GM21786 (cell line): ENCODE measurements at regions not wholly inside any gene's neighbourhood (a gene's known extent, or its start where the extent isn't known, plus 50 kb on each side); places are given as distances from the start of the nearest gene placed in this dataset.

ENCODE experiments used
- ATAC-seq: cut with Tn5 transposase; IDR thresholded peaks from one replicate; pipeline ENCODE4 v1.9.1; 2021; ENCODE audit not compliant: unreplicated experiment

DNA sequence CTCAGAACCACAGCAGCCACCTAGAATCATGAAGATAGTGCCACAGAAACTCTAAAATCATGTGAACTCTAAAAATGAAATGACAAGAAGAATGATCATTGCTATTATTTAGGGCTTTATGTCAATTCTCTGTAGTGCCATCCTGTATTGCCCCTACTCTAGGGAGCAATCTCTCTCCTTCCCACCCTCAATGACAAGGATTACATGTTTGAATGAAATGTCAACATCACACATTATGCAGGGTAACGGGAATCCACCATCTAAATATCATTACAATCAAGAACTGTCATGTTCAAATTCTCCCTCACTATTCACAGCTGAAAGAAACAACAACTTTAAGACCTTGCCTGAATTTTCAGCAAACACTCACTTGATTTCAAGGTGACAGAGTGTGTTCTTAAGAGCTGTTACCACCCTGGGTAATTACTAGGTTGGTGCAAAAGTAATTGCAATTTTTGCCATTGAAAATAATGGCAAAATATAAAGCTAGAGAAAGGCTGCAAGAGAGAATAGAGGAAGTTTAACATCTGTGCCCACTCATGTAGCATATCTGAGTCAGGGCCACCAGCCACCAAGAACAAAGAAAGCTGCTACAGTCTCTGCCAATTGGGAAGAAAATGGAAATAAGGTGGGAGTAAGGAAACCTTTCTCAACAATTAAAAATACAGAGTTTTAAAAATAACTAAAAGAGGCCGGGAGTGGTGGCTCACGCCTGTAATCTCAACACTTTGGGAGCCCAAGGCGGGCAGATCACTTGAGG lies 112.8 kb upstream of the PSMD7 start:
- ATAC-seq: no peak

DNA sequence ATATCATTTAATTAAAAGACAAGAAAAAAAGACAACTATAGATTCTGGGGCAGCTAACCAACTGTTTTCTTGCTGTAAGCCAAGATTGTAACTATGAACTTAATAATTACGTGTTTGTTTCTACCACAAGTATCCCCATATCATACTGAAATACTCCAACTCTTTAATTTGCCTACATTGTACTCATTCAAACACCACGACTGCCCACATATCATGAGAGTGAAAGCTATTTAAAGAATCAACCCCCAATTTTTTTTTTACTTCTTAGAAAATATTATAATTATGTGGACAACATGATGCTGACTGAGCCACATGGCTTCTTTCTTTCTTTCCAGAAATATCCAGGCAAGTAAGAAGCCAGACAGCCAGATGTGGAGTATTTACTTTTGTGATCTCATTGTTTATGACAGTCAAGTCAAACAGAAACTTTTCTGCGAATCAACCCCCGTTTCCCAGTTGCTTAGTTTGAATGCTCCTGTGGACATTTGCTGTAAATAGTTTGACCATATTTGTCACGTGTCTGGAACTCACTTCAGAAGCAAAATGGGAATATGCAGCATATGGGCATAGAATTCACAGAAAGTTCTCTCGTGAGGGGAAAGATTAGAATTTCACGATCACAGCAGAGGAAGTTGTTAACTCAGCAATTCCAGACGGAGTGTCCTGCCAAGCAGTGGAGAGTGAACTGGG lies 126.8 kb upstream of the PSMD7 start:
- no peak for ATAC-seq

DNA sequence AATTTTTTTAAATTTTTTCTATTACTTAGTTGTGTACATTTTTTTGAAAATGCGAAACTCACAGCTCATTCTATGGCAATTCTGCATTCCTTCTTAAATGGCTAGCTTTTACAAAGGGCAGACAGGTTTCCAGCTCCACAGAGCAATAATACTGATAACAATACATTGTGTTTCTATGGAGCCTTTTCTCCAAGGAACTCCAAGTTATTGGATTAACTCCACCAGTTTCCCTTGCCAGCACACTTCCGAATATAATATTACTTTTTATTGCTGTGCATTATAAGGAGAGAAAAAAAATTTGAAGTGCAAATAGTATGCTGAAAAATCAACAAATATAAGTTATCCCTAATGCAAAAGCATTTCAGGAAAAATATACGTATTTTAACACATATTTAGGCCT lies 127.5 kb upstream of the PSMD7 start:
- no peak for ATAC-seq

DNA sequence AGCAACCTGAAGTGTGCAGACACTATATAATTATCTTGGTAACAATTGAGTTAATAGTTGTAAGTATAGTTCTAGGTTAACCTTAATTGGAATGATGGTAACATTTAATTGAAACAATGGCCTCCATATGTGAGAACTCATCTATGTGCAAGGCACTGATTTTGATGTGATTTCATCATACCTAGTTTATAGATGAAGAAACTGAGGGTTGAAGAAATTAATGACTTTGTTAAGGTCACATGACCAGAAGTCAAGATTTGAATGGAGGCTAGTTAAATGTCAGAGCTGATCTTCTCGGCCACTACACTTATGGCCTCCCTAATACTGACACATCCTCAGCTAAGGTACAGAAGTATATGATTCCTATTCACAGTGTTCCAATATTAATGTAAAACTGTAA lies 128.2 kb upstream of the PSMD7 start:
- ATAC-seq: no peak

DNA sequence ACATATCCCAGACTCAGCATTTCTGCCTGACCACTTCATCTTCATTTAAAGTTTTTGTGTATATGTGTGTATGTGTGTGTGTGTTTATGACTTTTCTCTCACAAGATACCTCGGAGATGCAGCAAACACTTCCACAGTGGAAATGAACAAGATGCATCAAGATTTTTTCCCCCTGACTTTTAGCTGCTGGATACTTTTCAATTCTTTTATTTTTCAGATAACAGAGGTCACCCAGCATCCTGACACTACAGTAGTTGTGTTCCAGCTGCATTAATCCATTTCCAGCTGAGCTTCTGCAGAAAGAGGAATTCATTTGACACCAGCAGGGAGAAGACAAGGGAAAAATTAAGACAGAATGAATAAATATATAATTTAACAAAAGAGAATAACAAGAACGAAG lies 130.2 kb upstream of the PSMD7 start:
- ATAC-seq: no peak

DNA sequence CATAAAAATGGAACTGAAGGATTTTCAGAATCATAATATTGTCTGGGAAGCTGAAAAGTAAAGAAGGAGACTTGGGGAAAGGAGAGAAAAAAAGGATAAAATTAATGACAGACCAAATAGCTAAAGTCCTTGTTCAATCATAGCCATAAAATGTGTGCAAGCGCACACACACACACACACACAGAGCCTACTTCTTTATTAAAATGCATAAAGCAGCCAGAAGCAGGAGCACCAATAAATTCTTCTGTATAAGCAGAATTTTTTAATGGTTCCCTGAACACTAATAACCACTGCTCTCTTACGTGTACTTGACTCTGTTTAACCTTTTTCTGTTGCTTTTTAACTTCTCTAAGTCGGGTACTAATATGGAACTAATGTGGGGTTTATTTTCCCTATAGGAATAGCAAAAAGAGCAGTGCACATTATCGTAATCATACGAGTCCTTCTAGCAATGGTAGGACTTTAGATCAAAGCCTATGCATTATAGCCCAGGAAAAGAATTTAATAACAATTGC lies 131.0 kb upstream of the PSMD7 start:
- ATAC-seq: no peak

GRCh38 chr16:74160759-74161158 lies 135.9 kb upstream of the PSMD7 start:
- ATAC-seq: no peak

DNA sequence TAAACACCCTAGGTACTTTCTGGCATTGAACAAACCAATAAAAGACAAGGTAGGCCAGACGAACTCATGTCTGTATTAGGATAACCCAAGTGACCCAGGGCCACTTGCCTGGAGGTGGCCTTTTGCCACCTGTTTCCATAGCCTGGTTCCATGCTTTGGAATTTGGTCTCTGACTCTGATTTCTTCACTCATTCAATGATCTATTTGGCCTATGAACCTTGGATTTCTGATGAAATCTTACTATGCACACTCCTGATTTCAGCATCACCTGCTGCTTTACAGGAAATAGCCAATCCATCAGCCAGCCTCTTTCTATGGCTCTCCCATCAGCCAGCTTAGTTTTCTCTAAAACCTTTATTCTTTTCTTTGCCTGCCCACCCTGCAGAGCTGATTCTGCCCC lies 142.8 kb upstream of the PSMD7 start:
- ATAC-seq: no peak

DNA sequence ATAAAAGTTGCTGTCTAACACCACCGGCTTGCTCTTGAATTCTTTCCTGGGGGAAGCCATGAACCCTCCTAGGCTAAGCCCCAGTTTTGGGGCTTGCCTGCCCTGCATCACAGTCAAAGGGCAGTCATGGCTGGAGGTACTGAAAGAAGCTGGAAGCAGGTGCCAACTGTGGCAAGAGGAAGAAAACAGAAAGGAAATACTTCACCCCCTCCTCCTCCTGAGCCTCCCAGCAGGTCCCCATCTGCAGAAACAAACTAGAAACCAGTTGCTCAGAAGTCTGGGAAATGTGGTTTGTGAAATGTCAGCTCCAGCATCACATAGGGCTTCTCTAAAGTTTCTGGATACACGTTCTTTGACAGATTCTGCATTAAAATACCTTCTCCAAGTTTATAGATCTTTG lies 150.0 kb upstream of the PSMD7 start:
- no peak for ATAC-seq

GRCh38 chr16:74143171-74143570 lies 153.4 kb upstream of the PSMD7 start:
- ATAC-seq: no peak

DNA sequence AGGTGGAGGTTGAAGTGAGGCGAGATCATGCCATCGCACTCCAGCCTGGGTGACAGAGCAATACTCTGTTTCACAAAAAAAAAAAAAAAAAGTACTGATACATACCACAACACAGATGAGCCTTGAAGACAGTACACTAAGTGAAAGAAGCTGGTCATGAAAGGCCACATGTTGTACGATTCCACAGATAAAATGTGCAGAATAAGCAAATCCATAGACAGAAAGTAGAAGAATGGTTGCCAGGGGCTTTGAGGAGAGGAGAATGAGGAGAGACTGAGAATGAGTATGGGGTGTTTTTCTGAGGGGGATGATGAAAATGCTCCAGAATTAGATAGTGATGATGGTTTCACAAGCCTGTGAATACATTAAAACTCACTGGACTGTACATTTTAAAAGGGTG lies 155.6 kb upstream of the PSMD7 start:
- no peak for ATAC-seq

- no peak for ATAC-seq
Observed at GRCh38 chr16:74140557-74140956, 156.1 kb upstream of the PSMD7 start.

DNA sequence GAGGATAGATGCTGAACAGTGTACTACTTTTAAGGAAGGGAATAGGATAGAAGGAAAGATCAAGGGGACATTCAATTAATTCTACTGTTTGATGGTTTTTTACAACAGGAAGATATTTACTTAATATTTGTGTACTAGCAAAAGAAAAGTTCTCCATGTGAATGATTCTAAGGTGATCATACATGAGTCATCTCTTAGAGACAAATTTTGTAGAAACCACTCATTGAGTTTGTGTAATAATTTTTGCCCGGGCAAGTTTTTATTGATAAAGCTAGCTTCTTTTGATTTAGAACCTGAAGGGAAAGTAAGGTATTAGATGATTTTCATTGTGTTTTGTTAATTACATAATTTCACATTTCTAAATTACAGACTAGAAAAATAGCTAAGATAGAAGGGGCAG lies 172.8 kb upstream of the PSMD7 start:
- no peak for ATAC-seq

DNA sequence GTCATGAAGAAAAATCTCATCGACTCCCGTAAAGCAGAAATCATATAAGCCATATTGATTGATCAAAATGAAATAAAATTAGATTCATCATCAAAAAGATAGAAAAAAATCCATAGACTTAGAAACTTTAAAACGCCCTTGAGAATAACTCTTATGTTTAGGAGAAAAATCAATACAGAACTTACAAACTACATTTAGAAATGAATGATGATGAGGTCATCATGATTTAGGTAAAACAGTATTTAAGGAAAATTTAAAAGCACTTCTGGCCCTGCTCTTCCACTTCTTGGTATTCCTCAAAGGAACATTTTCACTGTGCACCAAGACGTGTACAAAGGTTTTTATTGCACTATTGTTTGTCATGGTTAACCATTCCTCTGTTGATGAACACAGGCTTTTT lies 173.4 kb upstream of the PSMD7 start:
- no peak for ATAC-seq

- ATAC-seq: no peak
Observed at GRCh38 chr16:74117798-74118197, 178.8 kb upstream of the PSMD7 start.

DNA sequence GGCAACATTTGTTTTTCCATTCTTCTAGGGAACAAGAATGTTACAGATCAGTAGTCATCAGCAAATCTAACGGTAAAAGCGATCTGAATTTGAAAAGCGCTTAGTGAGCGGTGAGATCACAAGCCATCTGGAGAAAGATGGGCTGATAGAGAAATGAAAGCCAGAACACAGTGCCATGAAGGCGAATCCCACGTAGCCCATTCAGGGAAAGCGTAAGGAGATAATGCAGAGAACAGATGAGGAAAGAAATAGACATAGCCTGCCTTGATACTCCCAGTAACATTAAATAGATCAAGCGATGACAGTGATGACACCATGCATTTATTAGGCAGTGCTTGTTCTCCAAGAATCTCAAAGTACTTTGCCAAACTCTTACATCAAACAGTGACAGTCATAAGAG lies 183.1 kb upstream of the PSMD7 start:
- no peak for ATAC-seq

GRCh38 chr16:74111456-74111982 lies 185.1 kb upstream of the PSMD7 start:
- no peak for ATAC-seq

- peak; percentile 70 for ATAC-seq
Observed at GRCh38 chr16:74107795-74108610, 188.6 kb upstream of the PSMD7 start.

DNA sequence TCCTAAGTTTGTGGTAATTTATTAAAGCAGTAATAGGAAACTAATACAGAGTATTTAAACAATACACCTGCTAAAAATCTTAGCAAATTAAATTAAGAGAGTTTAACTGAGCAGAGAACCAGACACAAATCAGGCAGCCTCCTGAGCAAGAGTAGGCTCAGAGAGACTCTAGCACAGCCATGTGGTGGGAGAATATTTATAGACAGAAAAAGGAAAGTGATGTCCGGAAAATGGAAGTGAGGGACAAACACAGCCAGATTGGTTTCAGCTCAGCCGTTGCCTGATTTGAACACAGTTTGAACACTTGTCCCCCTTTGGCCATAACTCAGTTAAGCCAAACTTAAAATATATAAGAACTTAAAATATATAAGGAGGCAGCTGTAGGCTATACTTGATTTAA lies 192.6 kb upstream of the PSMD7 start:
- ATAC-seq: no peak

DNA sequence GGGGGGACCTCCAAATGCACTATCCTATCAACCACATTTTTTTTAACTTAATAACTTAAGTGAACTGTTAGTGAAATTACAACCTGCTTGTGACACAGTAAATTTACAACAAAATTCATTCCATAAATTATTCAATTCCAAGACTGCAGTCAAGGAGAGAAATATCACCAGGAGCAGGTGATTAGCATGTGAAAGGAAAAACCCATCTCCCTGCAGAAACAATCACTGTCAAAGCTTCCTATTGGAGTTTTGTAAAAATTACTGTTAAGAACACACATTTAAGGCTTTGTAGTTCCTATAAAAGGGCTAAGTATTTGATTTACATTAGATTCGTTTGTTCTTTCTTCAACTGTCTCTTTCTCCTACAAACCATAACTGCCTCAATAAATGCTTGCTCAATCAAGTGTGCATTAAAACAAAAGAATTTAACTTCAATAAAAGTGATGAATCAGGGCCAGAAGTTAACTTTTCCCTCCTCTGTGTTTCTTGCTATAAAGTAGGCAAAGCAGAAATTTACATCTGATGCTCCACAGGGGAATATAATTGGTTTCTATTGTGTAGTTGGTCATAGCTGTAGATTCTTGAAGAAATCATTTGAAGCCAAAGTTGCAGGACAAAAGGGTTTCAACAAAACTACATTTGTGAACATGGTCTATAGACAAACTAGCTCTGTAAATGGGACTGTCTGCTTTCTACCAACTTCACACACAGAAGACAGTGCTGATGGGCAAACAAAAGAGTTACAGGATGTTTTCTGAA lies 195.1 kb upstream of the PSMD7 start:
- no peak for ATAC-seq
